NCI-H345 (cell line): ENCODE measurements at regions not wholly inside any gene's neighbourhood (a gene's known extent, or its start where the extent isn't known, plus 50 kb on each side); places are given as distances from the start of the nearest gene placed in this dataset.
"Not testable (repeated sequence)": the region's sequence is repeated elsewhere in the genome, so short reads cannot be mapped to it uniquely, and the experiment has no call there.

Experiments used
- DNase-seq: peaks from one replicate; lab custom pipeline; 2025; lab: John Stamatoyannopoulos, UW

DNA sequence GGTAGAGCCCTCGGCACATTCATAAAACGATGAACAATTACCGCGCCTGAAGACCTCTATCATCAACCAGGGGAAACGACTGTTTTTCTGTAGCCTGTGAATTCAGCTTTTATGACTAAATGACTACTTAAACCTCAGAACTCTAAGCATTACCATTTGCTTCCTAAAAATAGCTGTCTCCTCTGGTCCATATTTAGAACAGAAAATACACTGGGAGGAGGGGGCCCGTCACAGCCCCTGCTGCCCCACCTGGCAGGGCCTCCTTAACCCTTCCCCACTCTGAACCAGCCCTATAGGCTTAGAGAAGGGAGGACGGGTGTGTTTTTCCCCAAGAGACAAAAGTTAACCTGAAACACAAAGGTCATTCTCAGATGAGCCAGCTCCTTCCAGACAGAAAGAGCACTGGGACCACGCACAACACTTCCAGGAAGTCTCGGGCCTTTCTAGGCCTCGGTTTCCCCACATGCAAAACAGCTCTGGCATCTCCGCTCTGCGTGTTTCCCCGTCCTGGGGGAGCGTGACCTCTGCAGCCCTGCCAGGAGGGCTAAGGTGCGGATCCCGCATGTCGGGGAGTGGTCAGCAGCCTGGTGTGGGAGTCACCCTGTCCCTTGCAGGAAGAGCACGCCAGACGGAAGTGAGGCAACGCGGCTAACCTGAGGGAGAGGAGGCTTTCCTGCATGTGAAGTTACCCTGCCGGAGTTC lies 193.9 kb downstream of the DLL1 start:
- no peak for DNase-seq

DNA sequence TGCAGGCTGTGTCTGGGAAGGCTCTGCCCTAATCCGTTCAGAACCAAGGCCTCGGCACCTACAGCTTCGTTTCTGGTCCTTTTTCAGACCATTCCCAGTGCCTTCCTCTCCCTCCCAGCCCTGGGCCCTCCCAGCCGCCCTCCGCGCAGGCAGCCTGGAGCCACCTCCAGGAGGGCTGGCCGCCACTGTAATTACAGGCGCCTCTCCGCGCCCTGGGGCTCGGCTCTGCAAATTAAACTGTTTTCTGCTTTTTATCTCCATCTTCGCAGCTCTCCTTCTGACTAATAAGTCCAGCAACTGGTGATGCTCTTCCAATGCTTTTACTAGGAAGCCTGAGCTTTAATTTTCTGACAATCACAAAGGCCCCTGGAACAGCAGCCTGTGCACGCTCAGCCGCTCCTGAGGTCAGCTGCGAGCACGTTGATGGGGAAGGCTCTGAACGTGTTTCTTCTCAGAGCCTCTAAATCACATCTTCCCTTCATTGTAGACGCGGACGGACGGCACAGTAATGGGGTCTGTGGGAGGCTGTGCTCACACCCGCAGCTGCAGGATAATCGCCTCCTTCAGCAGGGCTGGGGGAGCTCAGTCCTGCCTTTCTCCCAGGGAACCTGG lies 194.6 kb downstream of the DLL1 start:
- DNase-seq, result no peak

DNA sequence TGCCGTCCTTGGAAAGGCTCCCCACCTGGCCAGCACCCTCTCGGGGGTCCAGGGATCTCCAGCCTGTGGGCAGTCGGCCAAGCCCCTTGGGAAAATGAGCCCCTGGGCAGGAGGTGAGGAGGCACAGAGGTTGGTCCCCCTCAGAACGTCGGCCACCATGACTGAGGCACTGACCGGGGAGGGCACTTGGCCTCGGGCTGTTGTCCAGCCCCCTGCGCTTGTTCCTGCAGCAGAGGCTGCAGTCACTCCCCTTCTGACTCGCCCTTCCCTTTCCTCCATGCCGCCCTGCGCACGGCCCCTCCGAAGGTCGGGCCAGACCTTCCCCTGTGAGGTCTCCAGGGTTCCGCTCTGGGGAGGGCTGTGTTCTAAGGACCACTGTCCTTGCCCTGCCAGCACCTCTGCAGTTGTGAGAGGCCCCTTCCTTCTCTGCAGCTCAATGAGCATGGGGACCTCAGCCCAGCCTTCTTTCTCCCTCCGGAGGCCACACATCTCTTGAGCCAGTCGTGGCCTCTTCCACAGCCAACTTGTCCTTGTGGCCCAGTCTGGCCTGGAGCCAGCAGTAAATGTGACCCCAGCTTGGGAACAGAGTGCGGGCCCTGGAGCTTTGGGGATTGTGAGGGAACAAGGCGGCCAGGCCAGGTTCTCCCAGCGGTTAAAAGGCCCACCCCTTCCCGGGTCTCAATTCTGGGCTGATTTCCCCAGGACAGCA lies 195.5 kb downstream of the DLL1 start:
- DNase-seq, result no peak

DNA sequence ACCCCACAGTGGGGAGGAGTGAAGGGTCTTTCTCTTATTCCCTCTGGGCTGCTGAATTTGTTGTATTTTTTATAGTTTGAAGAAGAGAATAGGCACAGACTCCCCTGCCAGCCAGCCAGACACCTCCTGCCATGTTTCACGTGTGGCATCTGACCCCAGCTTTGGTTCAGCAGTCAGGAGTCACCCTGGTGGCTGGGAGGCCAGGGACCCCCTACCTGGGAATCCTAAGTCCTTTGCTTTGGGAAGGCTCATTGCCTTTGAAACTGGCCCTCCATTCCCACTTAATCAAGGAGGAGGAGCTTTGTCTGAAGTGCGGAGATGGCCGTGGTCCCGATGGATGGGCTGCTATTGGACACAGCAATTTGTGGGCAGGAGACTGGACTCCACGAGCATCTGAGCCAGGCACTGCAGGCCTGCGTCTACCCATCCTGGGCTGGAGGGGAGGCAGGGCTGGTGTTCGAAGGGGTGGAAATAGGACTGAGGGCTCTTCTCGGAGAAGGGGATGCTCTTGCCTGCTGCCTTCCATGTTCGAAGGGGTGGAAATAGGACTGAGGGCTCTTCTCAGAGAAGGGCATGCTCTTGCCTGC lies 196.1 kb downstream of the DLL1 start:
- DNase-seq, result no peak

GRCh38 chr6:170093658-170094596 lies 197.0 kb downstream of the DLL1 start:
- DNase-seq, result no peak

GRCh38 chr6:170093276-170093657 lies 197.6 kb downstream of the DLL1 start:
- DNase-seq, result no peak

DNA sequence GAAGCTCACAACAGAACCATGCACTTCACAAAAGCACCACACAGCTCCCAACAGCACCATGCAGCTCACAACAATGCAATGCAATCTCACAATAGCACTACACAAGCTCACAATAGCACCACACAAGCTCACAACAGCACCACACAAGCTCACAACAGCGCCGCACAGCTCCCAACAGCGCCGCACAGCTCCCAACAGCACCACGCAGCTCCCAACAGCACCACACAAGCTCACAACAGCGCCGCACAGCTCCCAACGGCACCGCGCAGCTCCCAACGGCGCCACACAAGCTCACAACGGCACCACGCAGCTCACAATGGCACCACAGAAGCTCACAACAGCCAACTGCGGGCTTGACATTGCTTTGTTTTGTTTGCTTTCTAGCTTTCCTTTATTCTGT lies 198.1 kb downstream of the DLL1 start:
- no peak for DNase-seq

GRCh38 chr6:170091639-170092579 lies 199.0 kb downstream of the DLL1 start:
- DNase-seq, result no peak

DNA sequence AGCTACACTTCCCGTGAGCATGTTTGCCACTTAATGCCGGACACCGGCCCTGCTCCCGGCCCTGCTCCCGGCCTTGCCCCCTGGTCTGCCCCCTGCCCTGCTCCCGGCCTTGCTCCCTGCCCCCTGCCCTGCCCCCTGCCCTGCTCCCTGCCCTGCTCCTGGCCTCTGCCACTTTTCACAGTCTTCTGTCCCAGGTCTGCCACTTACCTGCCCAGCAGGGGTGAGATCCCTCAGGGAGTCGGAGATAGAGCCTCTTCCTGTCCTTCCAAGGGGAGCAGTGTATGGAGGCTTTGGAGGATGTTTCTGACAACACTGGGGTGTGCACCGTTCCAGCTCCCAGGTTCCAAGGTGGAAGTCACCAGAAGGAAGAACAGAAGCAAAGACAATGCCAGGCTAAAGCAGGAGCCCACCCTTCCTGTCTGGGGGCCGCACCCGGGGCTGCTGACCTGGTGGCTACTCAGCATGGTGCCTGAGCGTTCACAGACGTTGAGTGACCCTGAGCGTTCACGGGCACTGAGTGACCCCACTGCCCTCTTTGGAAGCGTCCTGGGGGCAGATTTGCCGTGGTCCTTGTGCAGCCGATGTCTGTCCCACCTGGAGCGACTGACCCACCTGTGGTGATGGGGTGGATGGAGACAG lies 199.8 kb downstream of the DLL1 start:
- DNase-seq, result no peak

DNA sequence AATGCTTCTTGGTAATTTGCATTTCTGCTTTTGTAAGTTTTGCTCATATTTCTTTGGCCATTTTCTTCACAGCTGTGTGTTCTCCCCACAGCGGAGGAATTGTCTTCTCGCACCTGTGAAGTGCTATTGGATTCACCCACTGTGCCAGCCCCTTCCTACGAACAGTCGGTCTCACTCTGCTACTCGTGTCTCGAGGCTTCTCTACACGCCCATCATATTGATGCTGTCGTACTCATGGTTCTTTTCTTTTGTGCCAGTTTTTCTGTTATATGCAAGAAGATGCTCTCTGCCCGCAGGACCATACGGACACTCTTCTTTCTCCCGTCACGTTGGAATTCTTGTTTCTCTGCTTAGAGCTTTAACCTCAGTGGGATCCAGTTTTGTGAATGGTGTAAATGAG lies 200.3 kb downstream of the DLL1 start:
- DNase-seq, result no peak

DNA sequence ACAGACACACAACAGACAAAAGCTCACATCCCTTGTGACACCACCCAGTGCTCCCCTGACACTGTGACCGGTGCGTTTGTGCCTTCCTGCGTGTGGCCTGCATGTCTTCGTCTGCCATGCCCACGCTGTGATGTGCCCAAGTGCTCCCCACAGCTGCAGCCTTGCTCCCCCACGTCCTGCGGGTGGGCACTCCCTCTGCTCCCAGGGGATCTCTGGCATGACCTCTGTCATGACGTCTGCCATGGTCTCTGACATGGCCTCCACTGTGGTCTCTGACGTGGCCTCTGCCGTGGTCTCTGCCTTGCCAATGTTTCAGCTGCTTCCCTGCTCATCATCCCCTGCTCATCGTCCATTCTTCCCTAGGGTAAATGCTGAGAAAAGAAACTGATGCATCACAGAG lies 200.9 kb downstream of the DLL1 start:
- DNase-seq, result no peak

GRCh38 chr6:170088582-170088955 lies 202.3 kb downstream of the DLL1 start:
- no peak for DNase-seq

GRCh38 chr6:170087941-170088581 lies 202.8 kb downstream of the DLL1 start:
- no peak for DNase-seq

DNA sequence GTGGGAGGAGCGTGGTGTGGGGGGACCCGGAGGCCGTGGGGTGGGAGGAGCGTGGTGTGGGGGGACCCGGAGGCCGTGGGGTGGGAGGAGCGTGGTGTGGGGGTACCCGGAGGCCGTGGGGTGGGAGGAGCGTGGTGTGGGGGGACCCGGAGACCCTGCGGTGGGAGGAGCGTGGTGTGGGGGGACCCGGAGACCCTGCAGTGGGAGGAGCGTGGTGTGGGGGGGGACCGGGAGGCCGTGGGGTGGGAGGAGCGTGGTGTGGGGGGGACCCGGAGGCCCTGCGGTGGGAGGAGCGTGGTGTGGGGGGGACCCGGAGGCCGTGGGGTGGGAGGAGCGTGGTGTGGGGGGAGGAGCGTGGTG lies 203.5 kb downstream of the DLL1 start:
- not testable (repeated sequence) for DNase-seq

DNA sequence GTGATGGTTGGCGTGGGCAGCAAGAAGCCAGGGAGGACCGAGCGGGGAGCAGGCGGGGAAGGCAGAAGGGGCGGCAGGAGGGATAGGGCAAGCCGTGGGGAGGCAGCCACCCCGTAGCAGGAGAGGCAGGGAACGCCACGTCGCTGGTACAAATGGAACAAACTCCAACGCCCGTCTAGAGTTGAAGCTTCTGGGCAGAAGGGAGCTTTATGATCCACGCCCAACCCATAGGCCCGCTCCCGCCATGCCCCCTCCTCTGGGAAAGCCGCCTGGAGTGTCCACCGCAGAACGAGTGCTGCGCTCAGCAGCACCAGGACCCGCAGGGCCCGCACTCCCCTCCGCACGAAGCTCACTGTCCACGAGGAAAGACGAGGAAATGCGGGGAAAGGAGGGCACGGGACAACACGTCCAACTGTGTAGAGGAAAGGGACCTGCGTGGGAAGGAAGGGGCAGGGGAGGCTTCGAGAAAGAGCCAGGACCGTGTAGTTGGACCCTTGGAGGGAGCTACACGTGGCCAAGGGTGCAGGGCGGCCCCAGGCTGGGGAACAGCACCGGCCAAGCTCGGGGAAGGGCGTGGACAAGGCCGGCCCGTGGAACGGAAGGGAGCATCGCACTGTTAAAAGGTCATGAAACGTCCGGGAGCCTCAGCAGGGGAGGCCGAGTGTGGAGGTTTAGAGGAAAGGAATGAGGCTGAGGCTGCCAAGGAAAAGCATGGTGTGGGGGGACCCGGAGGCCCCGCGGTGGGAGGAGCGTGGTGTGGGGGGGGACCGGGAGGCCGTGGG lies 204.0 kb downstream of the DLL1 start:
- DNase-seq, result no peak

- DNase-seq, result no peak
Measured at GRCh38 chr6:170085475-170086401, 205.1 kb downstream of the DLL1 start.

DNA sequence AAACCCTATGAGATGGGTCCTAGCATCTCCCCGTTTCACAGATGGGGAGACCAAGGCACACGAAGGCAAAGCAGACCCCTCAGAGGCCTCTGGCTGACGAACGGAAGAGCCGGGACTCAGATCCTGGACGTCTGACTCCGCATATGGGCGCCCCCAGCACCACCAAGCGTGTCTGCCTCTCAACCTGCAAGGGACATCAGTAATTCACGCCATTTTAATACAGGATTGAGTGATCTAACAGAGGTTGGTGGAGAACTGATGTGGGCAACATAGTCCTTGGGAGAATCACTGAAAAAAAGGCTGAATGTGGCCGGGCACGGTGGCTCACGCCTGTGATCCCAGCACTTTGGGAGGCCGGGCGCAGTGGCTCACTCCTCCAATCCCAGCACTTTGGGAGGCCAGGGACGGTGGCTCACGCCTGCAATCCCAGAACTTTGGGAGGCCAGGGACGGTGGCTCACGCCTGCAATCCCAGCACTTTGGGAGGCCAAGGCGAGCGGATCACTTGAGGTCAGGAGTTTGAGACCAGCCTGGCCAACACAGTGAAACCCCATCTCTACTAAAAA lies 206.6 kb downstream of the DLL1 start:
- no peak for DNase-seq
